Activated CD8-positive, alpha-beta T cell treated with anti-CD3 and anti-CD28 coated beads for 36 hours (primary cell): ENCODE measurements at regions not wholly inside any gene's neighbourhood (a gene's known extent, or its start where the extent isn't known, plus 50 kb on each side); places are given as distances from the start of the nearest gene placed in this dataset.

Experiments
- ATAC-seq: fragments of 200-7000 bp; cut with Tn5 transposase; one replicate; pipeline ENCODE4 v1.10.0; 2021; ENCODE audit warnings: mild to moderate bottlenecking, moderate library complexity
- CTCF ChIA-PET: fragments of 350-600 bp; sonication (Branson Sonifier 250); formaldehyde crosslinking; loops from one replicate; lab custom pipeline; 2021; ENCODE audit warnings: antibody characterized with exemption; lab: Charles Lee
- POLR2A ChIA-PET: fragments of 350-600 bp; sonication (Branson Sonifier 250); formaldehyde crosslinking; loops from one replicate; lab custom pipeline; 2021; ENCODE audit warnings: antibody characterized with exemption; lab: Charles Lee
- DNase-seq: peaks from one replicate; pipeline ENCODE4 v3.0.0-alpha.2; 2020
- H3K27ac Mint-ChIP-seq: one replicate; pipeline ENCODE4 v1.8.0; 2021; ENCODE audit warnings: mild to moderate bottlenecking, mixed read lengths
- H3K27me3 Mint-ChIP-seq: one replicate; pipeline ENCODE4 v1.8.0; 2021; ENCODE audit warnings: mixed read lengths
- H3K36me3 Mint-ChIP-seq: one replicate; pipeline ENCODE4 v1.8.0; 2021; ENCODE audit warnings: low read depth, mixed read lengths
- H3K4me1 Mint-ChIP-seq: one replicate; pipeline ENCODE4 v1.8.0; 2021; ENCODE audit warnings: low read depth, mixed read lengths
- H3K4me3 Mint-ChIP-seq: one replicate; pipeline ENCODE4 v1.8.0; 2021; ENCODE audit warnings: mild to moderate bottlenecking, moderate library complexity, mixed read lengths
- H3K9me3 Mint-ChIP-seq: one replicate; pipeline ENCODE4 v1.8.0; 2021; ENCODE audit warnings: mixed read lengths
- intact Hi-C: fragments of 100-400 bp; cut with micrococcal nuclease; formaldehyde crosslinking; loops from one replicate; pipeline ENCODE4 v1.10.0; 2022
- TF ChIP-seq, protein P1 (sequence below): fragments of 200-600 bp; IDR thresholded peaks from one replicate; pipeline ENCODE4 v1.8.0; 2022; ENCODE audit warnings: antibody characterized with exemption, mild to moderate bottlenecking

- intact Hi-C loops: no loop called here
- no peak for ATAC-seq
Measured at GRCh38 chr7:34396437-34397064, 261.5 kb upstream of the NPSR1 start.

GRCh38 chr7:34401776-34402175, 256.2 kb upstream of the NPSR1 start:
- ChIA-PET POLR2A (no interaction called here), CTCF (interaction anchor here (0.9 kb wide), 1 partner anchor 41 kb away, joined by 4 read pairs; no protein-coding TSS in a partner anchor)
- DNase-seq (no peak), ATAC-seq (no peak)
- no peaks in the 10 kb centered on the region for H3K27me3 Mint-ChIP-seq
- intact Hi-C loops: no loop called here
- TF ChIP-seq, protein P1, sequence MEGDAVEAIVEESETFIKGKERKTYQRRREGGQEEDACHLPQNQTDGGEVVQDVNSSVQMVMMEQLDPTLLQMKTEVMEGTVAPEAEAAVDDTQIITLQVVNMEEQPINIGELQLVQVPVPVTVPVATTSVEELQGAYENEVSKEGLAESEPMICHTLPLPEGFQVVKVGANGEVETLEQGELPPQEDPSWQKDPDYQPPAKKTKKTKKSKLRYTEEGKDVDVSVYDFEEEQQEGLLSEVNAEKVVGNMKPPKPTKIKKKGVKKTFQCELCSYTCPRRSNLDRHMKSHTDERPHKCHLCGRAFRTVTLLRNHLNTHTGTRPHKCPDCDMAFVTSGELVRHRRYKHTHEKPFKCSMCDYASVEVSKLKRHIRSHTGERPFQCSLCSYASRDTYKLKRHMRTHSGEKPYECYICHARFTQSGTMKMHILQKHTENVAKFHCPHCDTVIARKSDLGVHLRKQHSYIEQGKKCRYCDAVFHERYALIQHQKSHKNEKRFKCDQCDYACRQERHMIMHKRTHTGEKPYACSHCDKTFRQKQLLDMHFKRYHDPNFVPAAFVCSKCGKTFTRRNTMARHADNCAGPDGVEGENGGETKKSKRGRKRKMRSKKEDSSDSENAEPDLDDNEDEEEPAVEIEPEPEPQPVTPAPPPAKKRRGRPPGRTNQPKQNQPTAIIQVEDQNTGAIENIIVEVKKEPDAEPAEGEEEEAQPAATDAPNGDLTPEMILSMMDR: no peak
- H3K4me3 Mint-ChIP-seq: no peak overlapping the region
- no peaks in the 10 kb centered on the region for H3K4me1 Mint-ChIP-seq
- H3K36me3 Mint-ChIP-seq: no peaks in the 10 kb centered on the region
- H3K27ac Mint-ChIP-seq: no peak overlapping the region
- H3K9me3 Mint-ChIP-seq: no peaks in the 10 kb centered on the region

More at GRCh38 chr7:34396437-34397064, 261.5 kb upstream of the NPSR1 start:
- no peak overlapping the region for H3K27ac Mint-ChIP-seq
- TF ChIP-seq, protein P1: no peak
- H3K4me1 Mint-ChIP-seq: no peaks in the 10 kb centered on the region
- ChIA-PET POLR2A (no interaction called here), CTCF (no interaction called here)
- H3K4me3 Mint-ChIP-seq: no peak overlapping the region
- no peaks in the 10 kb centered on the region for H3K36me3 Mint-ChIP-seq
- H3K9me3 Mint-ChIP-seq: no peaks in the 10 kb centered on the region
- no peaks in the 10 kb centered on the region for H3K27me3 Mint-ChIP-seq
- no peak for DNase-seq

- Mint-ChIP-seq H3K4me3 (no peak overlapping the region), H3K9me3 (peaks cover 3% of the 10 kb centered on the region), H3K27me3 (no peaks in the 10 kb centered on the region), H3K4me1 (no peaks in the 10 kb centered on the region), H3K36me3 (no peaks in the 10 kb centered on the region), H3K27ac (no peak overlapping the region)
- ATAC-seq: no peak
- ChIA-PET CTCF (no interaction called here), POLR2A (no interaction called here)
- intact Hi-C loops: no loop called here
- no peak for DNase-seq
- TF ChIP-seq, protein P1: no peak
Measured at GRCh38 chr7:34406848-34407530, 251.0 kb upstream of the NPSR1 start.

DNA sequence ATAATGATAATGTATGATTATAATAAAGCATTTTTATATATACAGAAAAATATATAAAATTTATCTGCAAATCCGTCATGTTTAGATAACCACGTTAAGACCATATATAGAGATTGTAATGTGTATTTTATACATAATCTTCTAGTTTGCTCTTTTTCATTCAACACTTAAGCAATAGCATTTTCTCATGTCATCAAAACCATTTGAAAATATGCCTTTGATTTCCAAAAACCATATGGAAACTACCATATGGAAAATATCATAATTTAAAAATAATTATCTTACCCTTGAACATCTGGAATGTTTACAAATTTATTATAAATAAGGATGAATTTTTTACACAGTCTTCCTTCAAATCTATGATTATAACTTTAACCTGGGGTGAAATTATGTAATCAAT, 250.4 kb upstream of the NPSR1 start:
- TF ChIP-seq, protein P1: no peak
- Mint-ChIP-seq H3K9me3 (peaks cover 3% of the 10 kb centered on the region), H3K4me1 (no peaks in the 10 kb centered on the region), H3K27ac (no peak overlapping the region), H3K36me3 (no peaks in the 10 kb centered on the region), H3K4me3 (no peak overlapping the region), H3K27me3 (no peaks in the 10 kb centered on the region)
- intact Hi-C loops: no loop called here
- POLR2A ChIA-PET: no interaction called here
- DNase-seq (no peak), ATAC-seq (no peak)
- CTCF ChIA-PET: no interaction called here

DNA sequence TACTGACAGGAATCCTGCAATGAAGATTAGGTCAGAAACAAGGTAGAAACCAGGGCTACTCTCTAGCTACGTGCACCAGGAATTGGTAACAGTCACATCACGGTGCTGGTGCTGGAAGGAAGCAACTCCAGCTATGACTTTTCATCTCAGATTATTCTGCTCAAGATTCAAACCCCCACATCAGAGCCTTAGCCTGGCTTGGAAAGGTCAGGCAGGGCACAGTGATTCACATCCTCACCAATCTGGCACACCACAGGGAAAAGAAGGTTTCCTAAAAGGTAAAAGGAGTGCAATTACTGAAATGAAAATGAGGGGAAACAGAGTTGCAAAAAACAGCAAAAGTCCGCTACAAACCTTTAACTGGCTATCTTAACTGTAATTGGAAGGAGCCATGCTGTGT, 240.2 kb upstream of the NPSR1 start:
- Mint-ChIP-seq H3K4me1 (no peaks in the 10 kb centered on the region), H3K4me3 (no peak overlapping the region), H3K27me3 (peaks cover 1% of the 10 kb centered on the region), H3K36me3 (no peaks in the 10 kb centered on the region), H3K9me3 (peaks cover 1% of the 10 kb centered on the region), H3K27ac (no peak overlapping the region)
- ATAC-seq (no peak), DNase-seq (no peak)
- TF ChIP-seq, protein P1: no peak
- ChIA-PET POLR2A (no interaction called here), CTCF (no interaction called here)
- intact Hi-C loops: no loop called here
